Right lobe of liver (tissue), 4 donors: ENCODE measurements at regions not wholly inside any gene's neighbourhood (a gene's known extent, or its start where the extent isn't known, plus 50 kb on each side); places are given as distances from the start of the nearest gene placed in this dataset.

Experiments
- CTCF ChIP-seq, 4 donors: fragments of 200-600 bp in 3 of 4; fragments of 450-650 bp in 1 of 4; IDR thresholded peaks; one replicate each; pipeline versions ENCODE4 v1.5.1 to v1.8.0; 2016 to 2022; ENCODE audit warnings: antibody characterized with exemption in 4 of 4, mild to moderate bottlenecking in 2 of 4
- POLR2A ChIP-seq: fragments of 450-650 bp; IDR thresholded peaks from one replicate; pipeline ENCODE4 v1.6.1; 2017; ENCODE audit warnings: antibody characterized with exemption, mild to moderate bottlenecking
- donor health status: DM: no; HTN: no; CAD: no.
- donor health status: DM: no; HTN: no; CAD: no.
- donor health status: DM: no; HTN: yes; CAD: no.

GRCh38 chr2:152234277-152234676 lies 58.7 kb upstream of the STAM2 start:
- TF ChIP-seq CTCF (IDR thresholded peaks at IDR 0.05) (no peak), POLR2A (no peak)
